ENCODE measurements at regions not wholly inside any gene's neighbourhood (a gene's known extent, or its start where the extent isn't known, plus 50 kb on each side); places are given as distances from the start of the nearest gene placed in this dataset.

DNA sequence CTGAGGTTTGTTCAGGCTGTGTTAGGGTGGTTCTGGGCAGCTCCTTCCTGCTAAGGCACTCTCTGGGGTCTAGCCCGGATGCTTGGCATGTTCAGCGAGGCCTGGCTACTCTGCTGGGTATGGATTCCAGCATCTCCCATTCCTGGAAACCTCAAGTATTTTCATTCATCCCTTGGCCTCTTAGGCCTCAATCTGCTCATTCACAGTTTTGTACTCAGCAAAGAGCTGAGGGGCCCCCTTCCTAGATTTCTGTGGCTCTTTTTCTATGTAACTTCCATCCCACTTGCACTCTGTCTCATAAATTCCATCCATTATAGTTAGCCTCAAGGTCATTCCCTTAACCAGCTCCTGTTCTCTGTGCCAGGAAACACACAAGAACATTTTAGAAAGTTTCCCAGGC is 798.8 kb upstream of the HS6ST1 start:
- H3K4me1 ChIP-seq (replicated peaks) = no peaks in the 10 kb centered on the region
- H3K36me3 ChIP-seq = no peaks in the 10 kb centered on the region
- no peak overlapping the region for H3K4me3 ChIP-seq
- TF ChIP-seq POLR2AphosphoS5 (IDR thresholded peaks at IDR 0.05) (no peak), POLR2A (IDR thresholded peaks at IDR 0.05) (no peak)
- TF ChIP-seq, protein P1, sequence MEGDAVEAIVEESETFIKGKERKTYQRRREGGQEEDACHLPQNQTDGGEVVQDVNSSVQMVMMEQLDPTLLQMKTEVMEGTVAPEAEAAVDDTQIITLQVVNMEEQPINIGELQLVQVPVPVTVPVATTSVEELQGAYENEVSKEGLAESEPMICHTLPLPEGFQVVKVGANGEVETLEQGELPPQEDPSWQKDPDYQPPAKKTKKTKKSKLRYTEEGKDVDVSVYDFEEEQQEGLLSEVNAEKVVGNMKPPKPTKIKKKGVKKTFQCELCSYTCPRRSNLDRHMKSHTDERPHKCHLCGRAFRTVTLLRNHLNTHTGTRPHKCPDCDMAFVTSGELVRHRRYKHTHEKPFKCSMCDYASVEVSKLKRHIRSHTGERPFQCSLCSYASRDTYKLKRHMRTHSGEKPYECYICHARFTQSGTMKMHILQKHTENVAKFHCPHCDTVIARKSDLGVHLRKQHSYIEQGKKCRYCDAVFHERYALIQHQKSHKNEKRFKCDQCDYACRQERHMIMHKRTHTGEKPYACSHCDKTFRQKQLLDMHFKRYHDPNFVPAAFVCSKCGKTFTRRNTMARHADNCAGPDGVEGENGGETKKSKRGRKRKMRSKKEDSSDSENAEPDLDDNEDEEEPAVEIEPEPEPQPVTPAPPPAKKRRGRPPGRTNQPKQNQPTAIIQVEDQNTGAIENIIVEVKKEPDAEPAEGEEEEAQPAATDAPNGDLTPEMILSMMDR (IDR thresholded peaks at IDR 0.05) = no peak
- no peak overlapping the region for H3K27ac ChIP-seq
- intact Hi-C loops (cut with DNase I) = no loop called here
- no peaks in the 10 kb centered on the region for H3K27me3 ChIP-seq (replicated peaks; ENCODE audit: insufficient read depth)
- 67% methylated on average over 2 of the region's 2 CpGs for WGBS
- DNase-seq (ENCODE audit: low spot score) = no peak
- H3K9me3 ChIP-seq = no peaks in the 10 kb centered on the region

- Histone ChIP-seq H3K4me3 (no peak overlapping the region), H3K27me3 (replicated peaks; ENCODE audit: insufficient read depth) (no peaks in the 10 kb centered on the region), H3K4me1 (replicated peaks) (no peaks in the 10 kb centered on the region), H3K9me3 (no peaks in the 10 kb centered on the region), H3K27ac (no peak overlapping the region), H3K36me3 (no peaks in the 10 kb centered on the region)
- intact Hi-C loops (cut with DNase I) = no loop called here
- no peak for DNase-seq (ENCODE audit: low spot score)
- TF ChIP-seq, protein P1 (IDR thresholded peaks at IDR 0.05) = no peak
These were observed 799.6 kb upstream of the HS6ST1 start for GRCh38 chr2:129118296-129118695.

- 34% methylated on average over 4 of the region's 4 CpGs for WGBS
- no peaks in the 10 kb centered on the region for H3K36me3 ChIP-seq
- no peaks in the 10 kb centered on the region for H3K9me3 ChIP-seq
- H3K4me1 ChIP-seq (replicated peaks) = no peaks in the 10 kb centered on the region
- intact Hi-C loops (cut with DNase I) = no loop called here
- no peaks in the 10 kb centered on the region for H3K27me3 ChIP-seq (replicated peaks; ENCODE audit: insufficient read depth)
- TF ChIP-seq POLR2A (IDR thresholded peaks at IDR 0.05) (no peak), POLR2AphosphoS5 (IDR thresholded peaks at IDR 0.05) (peak; percentile 76)
- TF ChIP-seq, protein P1 (IDR thresholded peaks at IDR 0.05) = no peak
- H3K27ac ChIP-seq = peak overlapping the region; percentile 19 to 42
- peak; percentile 44 for DNase-seq (ENCODE audit: low spot score)
- no peak overlapping the region for H3K4me3 ChIP-seq
These were observed 810.4 kb upstream of the HS6ST1 start for GRCh38 chr2:129129087-129129486.

DNA sequence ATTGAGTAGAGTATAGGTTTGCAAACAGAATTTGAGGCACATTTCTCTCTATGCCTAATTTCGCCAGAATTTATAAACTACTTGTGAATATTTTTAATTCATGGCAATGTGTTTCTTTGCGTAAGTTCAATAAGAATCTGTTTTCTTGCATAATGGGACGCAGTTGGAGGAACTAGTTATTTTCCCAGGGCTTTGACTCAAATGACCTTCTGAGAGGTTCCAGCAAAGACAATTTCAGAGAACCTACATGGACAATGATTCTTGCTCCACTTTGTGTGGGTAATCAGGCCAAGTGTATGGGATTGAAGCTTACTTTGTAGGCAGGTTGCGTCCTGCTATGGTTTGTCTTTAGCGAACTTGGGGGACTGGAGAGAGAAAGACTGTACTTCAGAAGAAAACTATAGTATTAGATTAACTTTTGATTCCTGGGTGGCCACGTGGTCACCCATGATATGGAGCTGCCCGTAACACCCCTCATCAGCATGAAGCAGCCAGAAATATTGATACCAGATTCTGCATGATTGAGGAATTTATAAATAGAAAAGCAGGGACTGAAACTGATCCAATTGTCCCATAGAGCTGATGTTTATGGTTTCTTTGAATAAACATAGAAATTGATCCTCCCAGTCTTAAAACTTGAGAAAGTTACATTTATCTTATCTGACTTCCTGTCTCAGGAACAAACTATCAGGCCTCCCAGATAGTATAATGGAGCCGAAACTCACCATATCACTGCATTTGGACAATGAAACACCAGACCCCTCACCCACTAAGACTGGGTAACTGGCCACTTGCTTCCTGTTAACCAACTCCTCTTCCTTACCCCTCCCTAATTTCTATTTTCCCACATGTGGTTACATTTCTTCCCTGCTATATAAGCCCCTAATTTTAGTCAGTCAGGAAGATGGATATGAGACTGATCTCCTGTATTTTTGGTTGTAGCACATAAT is 815.3 kb upstream of the HS6ST1 start:
- Histone ChIP-seq H3K9me3 (no peaks in the 10 kb centered on the region), H3K27ac (peak overlapping the region in 1 of 2 donors; percentile 18), H3K4me3 (no peak overlapping the region), H3K36me3 (no peaks in the 10 kb centered on the region), H3K27me3 (replicated peaks; ENCODE audit: insufficient read depth) (no peaks in the 10 kb centered on the region), H3K4me1 (replicated peaks) (peaks cover 4% of the 10 kb centered on the region)
- intact Hi-C loops (cut with DNase I) = no loop called here
- no peak for DNase-seq (ENCODE audit: low spot score)
- TF ChIP-seq POLR2AphosphoS5 (IDR thresholded peaks at IDR 0.05) (no peak), POLR2A (IDR thresholded peaks at IDR 0.05) (no peak)
- TF ChIP-seq, protein P1 (IDR thresholded peaks at IDR 0.05) = no peak
- 78% methylated on average over 8 of the region's 8 CpGs for WGBS

- TF ChIP-seq POLR2AphosphoS5 (IDR thresholded peaks at IDR 0.05) = no peak
- TF ChIP-seq, protein P1 (IDR thresholded peaks at IDR 0.05) = no peak
- TF ChIP-seq POLR2A (IDR thresholded peaks at IDR 0.05) = no peak
- H3K9me3 ChIP-seq = no peaks in the 10 kb centered on the region
- no peaks in the 10 kb centered on the region for H3K27me3 ChIP-seq (replicated peaks; ENCODE audit: insufficient read depth)
- no peak overlapping the region for H3K27ac ChIP-seq
- H3K4me3 ChIP-seq = no peak overlapping the region
- intact Hi-C loops (cut with DNase I) = no loop called here
- H3K4me1 ChIP-seq (replicated peaks) = peaks cover 9% of the 10 kb centered on the region
- no peak for DNase-seq (ENCODE audit: low spot score)
- WGBS = 93% methylated on average over 5 of the region's 5 CpGs
- H3K36me3 ChIP-seq = no peaks in the 10 kb centered on the region
These were observed 816.3 kb upstream of the HS6ST1 start for GRCh38 chr2:129135017-129135416.

All from prostate gland (tissue), 2 donors.